ENCODE measurements at regions not wholly inside any gene's neighbourhood (a gene's known extent, or its start where the extent isn't known, plus 50 kb on each side); places are given as distances from the start of the nearest gene placed in this dataset.

DNA sequence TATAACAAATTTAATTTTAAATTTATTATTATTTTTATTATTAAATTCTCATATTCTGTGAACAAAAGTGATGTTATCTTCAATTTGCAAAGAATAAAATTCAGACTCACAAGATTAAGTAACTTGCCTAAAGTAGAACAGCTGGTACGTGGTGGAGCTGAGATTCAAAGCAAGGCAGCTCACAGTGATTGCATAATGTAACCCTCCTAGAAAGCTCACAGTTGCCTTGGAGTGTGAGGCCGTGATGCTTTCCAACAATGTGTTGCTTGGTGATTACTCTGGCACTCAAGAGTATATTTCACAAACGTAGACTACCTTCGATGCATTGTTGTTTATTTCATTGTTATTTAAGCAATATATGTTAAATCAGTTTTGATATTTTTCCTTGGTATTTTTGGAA lies 1039.2 kb upstream of the PABPC4L start:
- Histone ChIP-seq H3K27ac (no peak overlapping the region), H3K27me3 (no peaks in the 10 kb centered on the region), H3K9me3 (no peaks in the 10 kb centered on the region), H3K4me3 (no peak overlapping the region), H3K4me1 (no peaks in the 10 kb centered on the region), H3K36me3 (no peaks in the 10 kb centered on the region)
- TF ChIP-seq, protein P1, sequence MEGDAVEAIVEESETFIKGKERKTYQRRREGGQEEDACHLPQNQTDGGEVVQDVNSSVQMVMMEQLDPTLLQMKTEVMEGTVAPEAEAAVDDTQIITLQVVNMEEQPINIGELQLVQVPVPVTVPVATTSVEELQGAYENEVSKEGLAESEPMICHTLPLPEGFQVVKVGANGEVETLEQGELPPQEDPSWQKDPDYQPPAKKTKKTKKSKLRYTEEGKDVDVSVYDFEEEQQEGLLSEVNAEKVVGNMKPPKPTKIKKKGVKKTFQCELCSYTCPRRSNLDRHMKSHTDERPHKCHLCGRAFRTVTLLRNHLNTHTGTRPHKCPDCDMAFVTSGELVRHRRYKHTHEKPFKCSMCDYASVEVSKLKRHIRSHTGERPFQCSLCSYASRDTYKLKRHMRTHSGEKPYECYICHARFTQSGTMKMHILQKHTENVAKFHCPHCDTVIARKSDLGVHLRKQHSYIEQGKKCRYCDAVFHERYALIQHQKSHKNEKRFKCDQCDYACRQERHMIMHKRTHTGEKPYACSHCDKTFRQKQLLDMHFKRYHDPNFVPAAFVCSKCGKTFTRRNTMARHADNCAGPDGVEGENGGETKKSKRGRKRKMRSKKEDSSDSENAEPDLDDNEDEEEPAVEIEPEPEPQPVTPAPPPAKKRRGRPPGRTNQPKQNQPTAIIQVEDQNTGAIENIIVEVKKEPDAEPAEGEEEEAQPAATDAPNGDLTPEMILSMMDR (IDR thresholded peaks at IDR 0.05 in 4 of 5, conservative IDR thresholded peaks at IDR 0.05 in 1 of 5): no peak
- no peak for TF ChIP-seq POLR2A (IDR thresholded peaks at IDR 0.05)
- intact Hi-C loops (cut with DNase I; ENCODE audit: low total_unique reads): no loop called here
- DNase-seq (no peak), ATAC-seq (no peak)
- in situ Hi-C loops (cut with MboI; ENCODE audit: low sequenced_read_pairs in 4 of 4): no loop called here

DNA sequence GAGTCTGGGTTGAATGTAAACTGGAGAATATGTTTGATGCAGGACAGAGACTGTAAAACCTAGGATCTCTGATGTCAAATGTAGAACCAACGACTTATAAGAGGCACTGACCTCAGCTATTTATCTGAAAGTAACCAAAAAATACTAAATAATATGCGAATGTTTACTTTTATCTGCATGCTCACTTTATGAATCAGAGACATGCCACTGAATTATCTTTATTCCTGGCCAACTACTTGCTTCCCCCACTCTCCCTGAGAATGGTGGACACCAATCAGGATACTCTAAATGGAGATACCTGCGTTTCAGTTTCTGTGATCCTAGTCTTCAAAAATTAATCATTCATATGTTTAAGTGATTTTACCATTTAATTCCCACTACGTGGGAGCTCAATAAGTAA lies 1038.4 kb upstream of the PABPC4L start:
- no peaks in the 10 kb centered on the region for H3K36me3 ChIP-seq
- DNase-seq (no peak), ATAC-seq (no peak)
- H3K27me3 ChIP-seq: no peaks in the 10 kb centered on the region
- intact Hi-C loops (cut with DNase I; ENCODE audit: low total_unique reads): no loop called here
- H3K9me3 ChIP-seq: no peaks in the 10 kb centered on the region
- in situ Hi-C loops (cut with MboI; ENCODE audit: low sequenced_read_pairs in 4 of 4): no loop called here
- H3K4me3 ChIP-seq: no peak overlapping the region
- TF ChIP-seq POLR2A (IDR thresholded peaks at IDR 0.05): no peak
- TF ChIP-seq, protein P1 (IDR thresholded peaks at IDR 0.05 in 4 of 5, conservative IDR thresholded peaks at IDR 0.05 in 1 of 5): no peak
- H3K4me1 ChIP-seq: no peaks in the 10 kb centered on the region
- H3K27ac ChIP-seq: no peak overlapping the region

DNA sequence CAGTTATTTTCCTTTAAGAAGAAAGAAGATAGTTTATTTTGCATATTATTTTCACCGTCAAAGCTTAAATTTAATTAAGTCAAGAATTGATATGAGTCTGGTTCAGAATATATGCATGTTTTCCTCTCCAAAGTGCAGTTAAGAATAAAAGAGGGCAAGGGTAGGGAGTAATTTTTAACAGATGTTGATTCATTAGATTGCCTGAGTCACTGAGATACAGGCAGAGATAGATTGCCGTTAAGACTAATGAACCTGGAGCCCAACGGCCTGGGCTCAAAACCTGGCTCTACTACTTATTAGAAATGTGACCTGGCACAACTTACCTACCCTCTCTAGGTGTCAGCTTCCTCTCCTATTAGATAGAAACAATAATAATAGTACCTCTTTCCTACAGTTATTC lies 1037.4 kb upstream of the PABPC4L start:
- in situ Hi-C loops (cut with MboI; ENCODE audit: low sequenced_read_pairs in 4 of 4): no loop called here
- no peaks in the 10 kb centered on the region for H3K9me3 ChIP-seq
- H3K27ac ChIP-seq: no peak overlapping the region
- intact Hi-C loops (cut with DNase I; ENCODE audit: low total_unique reads): no loop called here
- ATAC-seq (no peak), DNase-seq (no peak)
- no peak overlapping the region for H3K4me3 ChIP-seq
- H3K36me3 ChIP-seq: no peaks in the 10 kb centered on the region
- H3K27me3 ChIP-seq: no peaks in the 10 kb centered on the region
- no peaks in the 10 kb centered on the region for H3K4me1 ChIP-seq
- TF ChIP-seq, protein P1 (IDR thresholded peaks at IDR 0.05 in 4 of 5, conservative IDR thresholded peaks at IDR 0.05 in 1 of 5): no peak
- no peak for TF ChIP-seq POLR2A (IDR thresholded peaks at IDR 0.05)

DNA sequence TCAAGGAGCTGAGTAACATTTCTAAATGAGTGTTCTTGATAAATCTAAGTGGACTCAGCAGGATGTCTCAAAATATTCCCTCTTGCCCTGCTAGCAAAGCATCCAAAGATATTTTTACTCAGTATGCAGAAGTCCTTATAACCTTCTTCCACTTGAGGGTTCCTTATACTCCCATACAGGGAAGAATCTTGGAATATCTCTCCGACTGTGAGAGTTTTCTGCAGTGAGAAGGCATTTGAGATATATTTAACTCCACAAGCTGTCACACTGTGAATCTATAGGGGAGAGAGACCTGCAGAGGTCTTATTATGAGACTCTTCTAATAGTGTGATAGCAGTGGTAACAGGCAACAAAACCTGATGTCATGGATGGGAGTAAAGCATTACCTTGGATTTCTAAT lies 1034.5 kb upstream of the PABPC4L start:
- in situ Hi-C loops (cut with MboI; ENCODE audit: low sequenced_read_pairs in 4 of 4): no loop called here
- H3K27me3 ChIP-seq: no peaks in the 10 kb centered on the region
- intact Hi-C loops (cut with DNase I; ENCODE audit: low total_unique reads): no loop called here
- ATAC-seq (no peak), DNase-seq (no peak)
- no peak overlapping the region for H3K27ac ChIP-seq
- no peaks in the 10 kb centered on the region for H3K4me1 ChIP-seq
- TF ChIP-seq, protein P1 (IDR thresholded peaks at IDR 0.05 in 4 of 5, conservative IDR thresholded peaks at IDR 0.05 in 1 of 5): no peak
- no peak for TF ChIP-seq POLR2A (IDR thresholded peaks at IDR 0.05)
- no peaks in the 10 kb centered on the region for H3K36me3 ChIP-seq
- no peaks in the 10 kb centered on the region for H3K9me3 ChIP-seq
- no peak overlapping the region for H3K4me3 ChIP-seq

GRCh38 chr4:135227842-135228241 lies 1026.3 kb upstream of the PABPC4L start:
- Histone ChIP-seq H3K4me1 (no peaks in the 10 kb centered on the region), H3K9me3 (no peaks in the 10 kb centered on the region), H3K36me3 (no peaks in the 10 kb centered on the region), H3K4me3 (no peak overlapping the region), H3K27ac (no peak overlapping the region), H3K27me3 (no peaks in the 10 kb centered on the region)
- intact Hi-C loops (cut with DNase I; ENCODE audit: low total_unique reads) (no loop called here), in situ Hi-C loops (cut with MboI; ENCODE audit: low sequenced_read_pairs in 4 of 4) (no loop called here)
- TF ChIP-seq POLR2A (IDR thresholded peaks at IDR 0.05): no peak
- TF ChIP-seq, protein P1 (IDR thresholded peaks at IDR 0.05 in 4 of 5, conservative IDR thresholded peaks at IDR 0.05 in 1 of 5): no peak
- DNase-seq: no peak
- ATAC-seq: no peak

Measured in gastrocnemius medialis (tissue), 4 donors.